ENCODE measurements at regions not wholly inside any gene's neighbourhood (a gene's known extent, or its start where the extent isn't known, plus 50 kb on each side); places are given as distances from the start of the nearest gene placed in this dataset.

DNA sequence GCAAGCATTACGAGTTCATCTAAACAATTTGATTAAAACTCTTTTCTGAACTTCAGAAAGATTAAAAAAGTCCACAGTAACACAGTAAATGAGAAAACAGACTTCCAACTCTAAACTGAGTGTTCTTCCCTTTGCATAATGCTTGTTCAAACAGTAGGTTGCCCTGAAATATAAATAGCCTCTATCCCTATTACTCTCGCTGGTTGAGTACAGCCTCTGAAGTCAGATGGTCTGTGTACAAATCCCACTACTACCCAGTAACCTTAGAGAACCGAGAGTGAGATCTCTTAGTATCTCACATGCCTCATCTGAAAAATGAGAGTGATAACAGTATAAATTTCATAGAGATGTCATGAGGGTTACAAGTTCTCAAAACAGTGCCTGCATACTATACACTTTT lies 591.6 kb downstream of the CAAP1 start:
- 47 to 49% methylated on average over 3 of the region's 3 CpGs for WGBS, 2 donors
- Histone ChIP-seq H3K36me3 (no peaks in the 10 kb centered on the region), H3K27ac (no peak overlapping the region), H3K4me3 (no peak overlapping the region), H3K4me1 (no peaks in the 10 kb centered on the region), H3K27me3 (no peaks in the 10 kb centered on the region), H3K9me3 (no peaks in the 10 kb centered on the region)
- intact Hi-C loops (cut with DNase I), result no loop called here
- DNase-seq, result no peak
- no peak for TF ChIP-seq POLR2A (IDR thresholded peaks at IDR 0.05)
- TF ChIP-seq, protein P1, sequence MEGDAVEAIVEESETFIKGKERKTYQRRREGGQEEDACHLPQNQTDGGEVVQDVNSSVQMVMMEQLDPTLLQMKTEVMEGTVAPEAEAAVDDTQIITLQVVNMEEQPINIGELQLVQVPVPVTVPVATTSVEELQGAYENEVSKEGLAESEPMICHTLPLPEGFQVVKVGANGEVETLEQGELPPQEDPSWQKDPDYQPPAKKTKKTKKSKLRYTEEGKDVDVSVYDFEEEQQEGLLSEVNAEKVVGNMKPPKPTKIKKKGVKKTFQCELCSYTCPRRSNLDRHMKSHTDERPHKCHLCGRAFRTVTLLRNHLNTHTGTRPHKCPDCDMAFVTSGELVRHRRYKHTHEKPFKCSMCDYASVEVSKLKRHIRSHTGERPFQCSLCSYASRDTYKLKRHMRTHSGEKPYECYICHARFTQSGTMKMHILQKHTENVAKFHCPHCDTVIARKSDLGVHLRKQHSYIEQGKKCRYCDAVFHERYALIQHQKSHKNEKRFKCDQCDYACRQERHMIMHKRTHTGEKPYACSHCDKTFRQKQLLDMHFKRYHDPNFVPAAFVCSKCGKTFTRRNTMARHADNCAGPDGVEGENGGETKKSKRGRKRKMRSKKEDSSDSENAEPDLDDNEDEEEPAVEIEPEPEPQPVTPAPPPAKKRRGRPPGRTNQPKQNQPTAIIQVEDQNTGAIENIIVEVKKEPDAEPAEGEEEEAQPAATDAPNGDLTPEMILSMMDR (IDR thresholded peaks at IDR 0.05), result no peak

DNA sequence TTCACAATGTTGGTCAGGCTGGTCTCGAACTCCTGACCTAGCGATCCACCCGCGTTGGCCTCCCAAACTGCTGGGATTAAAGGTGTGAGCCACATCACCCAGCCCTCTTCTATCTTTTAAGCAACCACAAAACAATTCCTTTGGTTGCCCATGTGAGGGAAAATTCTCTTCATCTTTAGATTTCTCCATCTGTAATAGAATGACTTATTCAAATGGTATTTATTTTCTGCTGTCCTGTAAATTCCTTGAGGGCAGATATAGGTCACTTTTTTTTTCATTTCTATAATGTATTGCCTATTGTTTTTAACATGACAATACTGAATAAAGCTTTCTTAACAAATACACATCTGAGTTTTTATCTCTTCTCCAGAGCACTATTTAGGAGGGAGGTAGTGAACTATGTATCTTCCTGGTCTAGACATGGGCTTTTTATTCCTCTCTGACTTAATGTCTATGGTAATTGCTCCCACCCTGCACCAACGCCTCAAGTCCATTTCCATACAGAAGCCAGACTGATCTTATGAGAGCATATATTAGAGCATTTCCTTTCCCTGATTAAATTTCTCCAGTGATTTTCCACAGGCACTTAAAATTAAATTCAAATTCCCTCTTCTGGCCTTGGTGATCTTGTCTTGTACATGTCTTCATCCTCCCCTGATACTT lies 595.6 kb downstream of the CAAP1 start:
- TF ChIP-seq, protein P1 (IDR thresholded peaks at IDR 0.05), result no peak
- no peak for TF ChIP-seq POLR2A (IDR thresholded peaks at IDR 0.05)
- 87 to 88% methylated on average over 3 to 5 of the region's 5 CpGs for WGBS, 2 donors
- no peaks in the 10 kb centered on the region for H3K9me3 ChIP-seq
- no peak overlapping the region for H3K27ac ChIP-seq
- H3K27me3 ChIP-seq, result no peaks in the 10 kb centered on the region
- no peaks in the 10 kb centered on the region for H3K4me1 ChIP-seq
- H3K36me3 ChIP-seq, result no peaks in the 10 kb centered on the region
- no peak overlapping the region for H3K4me3 ChIP-seq
- DNase-seq, result no peak
- intact Hi-C loops (cut with DNase I), result no loop called here

DNA sequence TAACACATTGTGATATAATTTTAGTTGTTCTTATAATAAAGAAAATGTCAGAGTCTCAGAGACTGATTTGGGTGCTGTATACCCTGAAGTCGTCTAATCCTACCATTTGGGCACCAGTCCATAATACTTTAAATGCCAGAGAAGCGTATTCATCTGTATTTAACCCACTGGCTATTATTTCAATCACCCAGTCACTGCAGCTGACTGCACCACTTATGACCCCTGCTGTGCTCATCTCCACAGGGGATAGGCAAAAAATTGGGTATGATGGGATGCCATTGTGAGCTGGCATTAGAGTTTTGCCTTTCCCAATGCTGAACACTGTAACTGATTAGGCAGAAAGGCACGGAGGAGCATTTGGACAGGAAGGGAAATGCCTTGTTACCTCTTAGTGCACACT lies 599.7 kb downstream of the CAAP1 start:
- no peak for DNase-seq
- Histone ChIP-seq H3K9me3 (no peaks in the 10 kb centered on the region), H3K27ac (no peak overlapping the region), H3K36me3 (no peaks in the 10 kb centered on the region), H3K4me1 (no peaks in the 10 kb centered on the region), H3K4me3 (no peak overlapping the region), H3K27me3 (no peaks in the 10 kb centered on the region)
- no peak for TF ChIP-seq POLR2A (IDR thresholded peaks at IDR 0.05)
- TF ChIP-seq, protein P1 (IDR thresholded peaks at IDR 0.05), result no peak
- intact Hi-C loops (cut with DNase I), result no loop called here
- WGBS, 2 donors, result 42 to 55% methylated on average over 3 of the region's 3 CpGs

DNA sequence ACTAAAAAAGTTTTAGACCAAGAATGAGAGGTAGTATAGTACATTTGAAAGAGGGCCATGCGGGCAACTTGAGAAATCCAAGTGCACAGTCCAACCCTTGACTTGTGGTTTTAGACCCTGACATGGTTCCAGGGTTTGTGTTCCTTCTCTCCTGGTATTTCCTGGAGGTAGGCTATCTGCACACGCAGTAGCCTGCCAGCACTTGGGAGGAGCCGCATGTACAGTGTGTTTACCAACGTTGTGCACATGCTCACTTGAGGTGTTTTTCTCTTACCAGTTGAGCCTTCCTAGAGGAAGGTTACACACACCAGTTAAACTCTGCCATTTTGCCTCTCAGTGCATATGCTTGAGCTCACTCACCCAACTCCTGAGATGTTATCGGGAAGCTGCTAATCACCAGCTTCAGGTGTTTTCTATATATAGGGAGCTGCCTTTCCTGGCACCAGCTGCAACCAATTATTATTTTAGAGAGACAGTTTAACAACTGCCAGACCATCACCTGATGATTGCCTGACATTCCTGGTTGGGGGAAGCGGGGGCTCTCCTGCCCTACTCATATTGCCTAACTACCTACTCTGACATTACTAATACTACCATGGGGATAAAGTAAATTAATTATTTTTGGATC lies 593.4 kb upstream of the TUSC1 start:
- Histone ChIP-seq H3K4me3 (no peak overlapping the region), H3K27ac (no peak overlapping the region), H3K36me3 (no peaks in the 10 kb centered on the region), H3K4me1 (no peaks in the 10 kb centered on the region), H3K27me3 (no peaks in the 10 kb centered on the region), H3K9me3 (no peaks in the 10 kb centered on the region)
- DNase-seq, result no peak
- TF ChIP-seq, protein P1 (IDR thresholded peaks at IDR 0.05), result no peak
- no peak for TF ChIP-seq POLR2A (IDR thresholded peaks at IDR 0.05)
- WGBS, 2 donors, result 58 to 60% methylated on average over 6 of the region's 6 CpGs
- intact Hi-C loops (cut with DNase I), result no loop called here

DNA sequence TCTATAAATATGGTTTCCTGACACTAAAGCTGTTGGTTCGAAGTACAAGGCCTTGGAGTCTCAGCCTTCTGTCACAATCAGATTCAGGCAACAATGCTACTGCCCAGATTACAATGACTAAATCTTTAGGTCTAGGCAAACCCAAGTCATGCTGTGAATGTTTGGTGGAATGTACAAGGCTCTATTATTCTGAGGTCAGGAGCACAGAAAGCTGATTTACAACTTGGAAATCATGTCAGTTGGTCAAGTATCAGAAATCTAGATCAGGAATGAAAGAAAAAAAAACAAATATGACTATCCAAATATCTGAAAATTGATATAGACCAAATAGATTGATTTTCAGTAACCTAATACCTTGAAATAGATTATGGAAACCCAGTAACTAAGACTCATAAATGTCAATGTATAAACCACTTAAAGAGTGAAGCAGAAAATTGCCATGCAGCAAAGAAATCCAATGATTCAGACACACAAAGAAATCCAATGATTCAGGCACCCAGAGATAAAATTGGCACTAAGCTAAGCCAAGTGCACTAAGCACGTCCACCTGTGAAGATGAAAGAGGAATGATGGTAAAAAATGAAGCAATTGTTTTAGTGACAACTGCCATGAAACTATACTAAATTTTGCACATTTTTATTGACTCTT lies 588.0 kb upstream of the TUSC1 start:
- H3K4me1 ChIP-seq, result no peaks in the 10 kb centered on the region
- no peak overlapping the region for H3K4me3 ChIP-seq
- 36 to 53% methylated on average over 2 of the region's 2 CpGs for WGBS, 2 donors
- no peaks in the 10 kb centered on the region for H3K36me3 ChIP-seq
- H3K27ac ChIP-seq, result no peak overlapping the region
- intact Hi-C loops (cut with DNase I), result no loop called here
- no peak for TF ChIP-seq POLR2A (IDR thresholded peaks at IDR 0.05)
- TF ChIP-seq, protein P1 (IDR thresholded peaks at IDR 0.05), result no peak
- DNase-seq, result no peak
- H3K27me3 ChIP-seq, result no peaks in the 10 kb centered on the region
- no peaks in the 10 kb centered on the region for H3K9me3 ChIP-seq
